Natural killer cell treated with Interleukin-12 subunit alpha and Interleukin-12 subunit beta and Interleukin-15 and Interleukin-18, amount 100 ng/mL, for 72 hours (primary cell): ENCODE measurements at regions not wholly inside any gene's neighbourhood (a gene's known extent, or its start where the extent isn't known, plus 50 kb on each side); places are given as distances from the start of the nearest gene placed in this dataset.

Experiments
- ATAC-seq, 2 donors: fragments of 150-1000 bp; cut with Tn5 transposase in 1 of 2; sonication (Bioruptor Pico), chemical (Tn5 transposase) in 1 of 2; 2 replicates each; pipeline ENCODE4 v1.10.0; 2021
- DNase-seq: peaks from one replicate; pipeline ENCODE4 v3.0.0; 2022; ENCODE audit warnings: low spot score
- H3K27ac Mint-ChIP-seq, 2 donors: 1 replicate in 1 of 2; 2 replicates in 1 of 2; pipeline ENCODE4 v1.8.0; 2022; ENCODE audit warnings: mixed read lengths in 2 of 2, mild to moderate bottlenecking in 1 of 2, moderate library complexity in 1 of 2
- H3K27me3 Mint-ChIP-seq, 2 donors: 1 replicate in 1 of 2; 2 replicates in 1 of 2; pipeline ENCODE4 v1.8.0; 2022; ENCODE audit warnings: mixed read lengths in 2 of 2
- H3K36me3 Mint-ChIP-seq: one replicate; pipeline ENCODE4 v1.8.0; 2022; ENCODE audit warnings: mixed read lengths
- H3K4me1 Mint-ChIP-seq, 2 donors: 1 replicate in 1 of 2; 2 replicates in 1 of 2; pipeline ENCODE4 v1.8.0; 2022; ENCODE audit warnings: low read depth in 2 of 2, mixed read lengths in 2 of 2, mild to moderate bottlenecking in 1 of 2
- H3K4me3 Mint-ChIP-seq: one replicate; pipeline ENCODE4 v1.8.0; 2022; ENCODE audit warnings: mixed read lengths
- H3K9me3 Mint-ChIP-seq: 2 replicates; pipeline ENCODE4 v1.8.0; 2022; ENCODE audit warnings: mixed read lengths

DNA sequence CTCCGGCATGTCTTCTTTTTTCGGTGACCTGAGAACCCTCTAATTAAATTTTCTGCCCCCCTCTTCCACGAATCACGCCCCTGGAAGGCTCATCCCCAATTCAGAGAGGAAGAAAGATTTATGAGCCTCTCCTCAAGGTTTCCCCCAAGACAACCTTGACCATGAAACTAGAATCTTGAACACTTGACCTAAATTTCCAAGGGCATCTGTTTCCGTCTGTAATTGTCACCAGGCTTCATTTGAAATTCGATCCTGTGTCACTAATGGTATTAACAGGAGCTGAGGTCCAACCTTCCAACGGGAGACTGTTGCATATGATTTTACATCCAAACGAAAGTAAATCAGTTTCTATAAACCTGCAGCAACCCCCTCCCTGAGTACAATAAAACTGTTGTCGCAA is 139.9 kb upstream of the ZIC3 start:
- Mint-ChIP-seq H3K36me3 (peaks cover under 1% of the 10 kb centered on the region), H3K27me3 (peaks cover 35 to 52% of the 10 kb centered on the region in 2 donors), H3K4me1 (peaks cover 0 to 6% of the 10 kb centered on the region in 2 donors), H3K27ac (no peak overlapping the region), H3K4me3 (no peak overlapping the region), H3K9me3 (no peaks in the 10 kb centered on the region)
- DNase-seq (no peak), ATAC-seq (no peak)

- H3K4me3 Mint-ChIP-seq: no peak overlapping the region
- peaks cover 39 to 51% of the 10 kb centered on the region in 2 donors for H3K27me3 Mint-ChIP-seq
- peaks cover 0 to 6% of the 10 kb centered on the region in 2 donors for H3K4me1 Mint-ChIP-seq
- no peak overlapping the region for H3K27ac Mint-ChIP-seq
- no peak for ATAC-seq
- no peaks in the 10 kb centered on the region for H3K9me3 Mint-ChIP-seq
- H3K36me3 Mint-ChIP-seq: no peaks in the 10 kb centered on the region
- no peak for DNase-seq
Observed at GRCh38 chrX:137425273-137425902, 140.5 kb upstream of the ZIC3 start.

DNA sequence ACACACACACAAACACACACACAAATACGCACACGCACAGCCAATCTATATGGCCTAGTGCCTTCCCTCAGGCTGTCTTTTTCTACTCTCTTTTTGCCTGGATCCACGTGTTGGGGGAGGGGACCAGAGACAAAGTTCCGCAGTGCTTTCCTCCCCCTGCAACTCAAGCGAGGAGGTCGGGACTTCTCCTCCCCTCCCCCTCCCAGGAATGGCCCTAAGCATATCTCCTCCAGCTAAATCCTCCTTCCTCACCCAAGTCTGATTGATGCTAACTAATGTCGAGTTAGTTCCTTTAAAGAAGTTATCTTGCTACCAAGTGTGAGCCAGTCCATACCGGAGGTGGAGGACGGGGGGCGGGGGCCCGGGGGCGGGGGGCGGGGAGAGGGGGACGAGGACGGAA is 141.2 kb upstream of the ZIC3 start:
- H3K27ac Mint-ChIP-seq: no peak overlapping the region
- DNase-seq: no peak
- ATAC-seq: no peak
- H3K9me3 Mint-ChIP-seq: no peaks in the 10 kb centered on the region
- H3K27me3 Mint-ChIP-seq: peaks cover 44 to 54% of the 10 kb centered on the region in 2 donors
- no peak overlapping the region for H3K4me3 Mint-ChIP-seq
- no peaks in the 10 kb centered on the region for H3K36me3 Mint-ChIP-seq
- H3K4me1 Mint-ChIP-seq: peaks cover 0 to 6% of the 10 kb centered on the region in 2 donors

DNA sequence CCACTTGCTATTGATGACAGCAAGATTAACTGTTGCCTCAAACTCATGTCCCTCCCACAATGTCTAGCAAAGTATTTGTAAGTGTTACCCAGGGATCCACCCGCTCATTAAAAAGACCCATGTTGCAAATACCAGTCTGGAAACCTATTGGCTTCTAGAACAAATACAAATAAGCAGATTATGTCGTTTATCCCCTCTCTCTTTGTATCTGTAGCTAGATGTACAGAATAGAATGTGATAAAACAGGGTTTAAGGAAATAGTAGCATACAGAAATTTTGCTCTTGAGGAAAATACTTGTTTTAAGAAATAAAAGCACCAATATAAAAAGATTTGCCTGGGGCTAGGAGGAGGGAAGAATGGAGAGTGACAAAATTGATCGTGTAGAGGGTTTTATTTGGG is 142.7 kb upstream of the ZIC3 start:
- peaks cover 0 to 3% of the 10 kb centered on the region in 2 donors for H3K4me1 Mint-ChIP-seq
- no peak overlapping the region for H3K4me3 Mint-ChIP-seq
- H3K27ac Mint-ChIP-seq: no peak overlapping the region
- no peaks in the 10 kb centered on the region for H3K36me3 Mint-ChIP-seq
- H3K9me3 Mint-ChIP-seq: no peaks in the 10 kb centered on the region
- ATAC-seq (no peak), DNase-seq (no peak)
- H3K27me3 Mint-ChIP-seq: peaks cover 44 to 53% of the 10 kb centered on the region in 2 donors

DNA sequence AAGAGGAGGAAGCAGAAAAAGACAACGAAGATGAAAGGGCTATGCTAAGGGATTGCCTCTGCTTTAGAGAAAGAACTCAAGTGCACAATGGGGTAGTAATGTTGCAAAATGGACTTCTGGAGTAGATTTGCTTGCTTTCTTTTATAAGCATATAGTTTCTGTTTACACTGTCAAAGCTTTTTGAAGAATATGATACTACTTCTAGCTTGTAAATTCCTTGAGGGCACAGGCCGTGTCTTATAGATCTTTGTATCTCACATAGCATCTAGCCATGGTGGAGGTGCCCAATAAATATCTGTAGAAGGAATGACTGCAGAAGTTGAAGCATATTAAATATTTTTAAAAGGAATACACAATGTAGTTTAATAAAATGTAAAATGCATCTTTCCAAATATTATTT is 147.8 kb upstream of the ZIC3 start:
- Mint-ChIP-seq H3K4me3 (no peak overlapping the region), H3K36me3 (no peaks in the 10 kb centered on the region), H3K4me1 (no peaks in the 10 kb centered on the region), H3K27me3 (peaks cover 33 to 36% of the 10 kb centered on the region in 2 donors), H3K9me3 (no peaks in the 10 kb centered on the region), H3K27ac (no peak overlapping the region)
- ATAC-seq (no peak), DNase-seq (no peak)

DNA sequence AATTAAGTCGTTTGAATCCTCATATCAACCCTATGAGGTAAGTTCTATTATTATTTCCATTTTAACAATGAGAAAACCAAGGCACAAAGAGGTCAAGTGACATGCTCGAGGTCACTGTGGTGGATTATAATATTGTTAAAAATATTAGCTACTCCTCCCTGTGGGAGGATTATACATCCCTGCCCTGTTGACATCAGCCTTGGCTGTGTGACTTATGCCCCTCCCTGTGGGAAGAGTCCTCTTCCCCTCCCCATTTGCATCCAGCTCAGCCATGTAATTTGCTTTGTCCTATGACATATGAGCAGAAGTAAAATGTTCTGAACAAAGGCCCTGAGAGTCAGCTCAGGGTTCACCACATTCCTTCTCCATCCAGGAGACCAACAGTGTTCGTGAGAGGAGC is 152.7 kb upstream of the ZIC3 start:
- Mint-ChIP-seq H3K27ac (no peak overlapping the region), H3K27me3 (peaks cover 16% of the 10 kb centered on the region in 2 donors), H3K36me3 (no peaks in the 10 kb centered on the region), H3K4me3 (no peak overlapping the region), H3K4me1 (no peaks in the 10 kb centered on the region), H3K9me3 (no peaks in the 10 kb centered on the region)
- no peak for ATAC-seq
- no peak for DNase-seq

GRCh38 chrX:137405449-137406140 is 160.3 kb upstream of the ZIC3 start:
- ATAC-seq (peak in 1 of 2 donors; percentile 43), DNase-seq (no peak)
- H3K27me3 Mint-ChIP-seq: peaks cover 0 to 13% of the 10 kb centered on the region in 2 donors
- no peaks in the 10 kb centered on the region for H3K36me3 Mint-ChIP-seq
- H3K27ac Mint-ChIP-seq: no peak overlapping the region
- H3K4me3 Mint-ChIP-seq: no peak overlapping the region
- no peaks in the 10 kb centered on the region for H3K4me1 Mint-ChIP-seq
- no peaks in the 10 kb centered on the region for H3K9me3 Mint-ChIP-seq

DNA sequence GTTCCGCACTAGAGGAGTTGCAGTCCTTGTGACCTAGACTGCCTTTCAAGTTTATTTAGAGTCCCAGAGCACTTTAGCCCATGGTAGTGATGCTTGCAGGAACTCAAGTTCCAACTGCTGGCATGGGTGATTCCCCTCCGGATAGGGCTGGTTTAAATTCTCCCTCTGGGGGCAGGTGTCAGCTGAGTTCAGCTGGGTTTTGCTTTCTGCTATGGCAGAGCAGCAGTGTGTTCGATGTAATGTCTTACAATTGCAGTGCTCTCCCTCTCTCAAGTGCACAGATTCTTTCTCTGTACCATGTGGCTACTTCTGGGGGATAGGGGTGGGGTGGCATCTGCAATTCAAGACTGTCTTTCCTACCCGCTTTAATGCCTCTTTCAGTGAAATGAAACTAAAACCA is 164.8 kb upstream of the ZIC3 start:
- no peak overlapping the region for H3K4me3 Mint-ChIP-seq
- no peak for ATAC-seq
- H3K27me3 Mint-ChIP-seq: peaks cover 13 to 19% of the 10 kb centered on the region in 2 donors
- no peaks in the 10 kb centered on the region for H3K9me3 Mint-ChIP-seq
- no peak overlapping the region for H3K27ac Mint-ChIP-seq
- no peaks in the 10 kb centered on the region for H3K4me1 Mint-ChIP-seq
- no peak for DNase-seq
- H3K36me3 Mint-ChIP-seq: no peaks in the 10 kb centered on the region

DNA sequence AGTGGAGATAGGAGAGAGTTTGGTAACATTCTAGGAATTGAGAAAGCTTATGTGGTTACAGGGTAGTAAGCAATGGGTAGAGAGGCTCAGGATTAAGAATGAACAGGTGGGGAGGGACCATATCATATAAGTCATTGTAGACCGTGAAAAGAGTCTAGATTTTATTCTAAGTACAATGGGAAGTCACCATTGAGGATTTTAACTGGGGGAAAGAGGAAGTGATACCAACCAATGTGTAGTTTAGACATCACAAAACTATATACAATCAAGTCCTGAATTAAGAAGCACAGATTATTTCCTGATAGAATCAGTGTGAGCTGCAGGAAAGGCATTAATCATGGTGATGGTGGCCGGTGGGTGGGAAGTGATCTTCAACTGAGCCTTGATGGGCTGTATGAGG is 178.3 kb upstream of the ZIC3 start:
- Mint-ChIP-seq H3K27ac (no peak overlapping the region), H3K4me1 (no peaks in the 10 kb centered on the region), H3K4me3 (no peak overlapping the region), H3K36me3 (no peaks in the 10 kb centered on the region), H3K9me3 (no peaks in the 10 kb centered on the region), H3K27me3 (peaks cover 3 to 8% of the 10 kb centered on the region in 2 donors)
- no peak for ATAC-seq
- no peak for DNase-seq

GRCh38 chrX:137366018-137366633 is 199.8 kb upstream of the ZIC3 start:
- DNase-seq: no peak
- no peak for ATAC-seq
- no peak overlapping the region for H3K27ac Mint-ChIP-seq
- no peak overlapping the region for H3K4me3 Mint-ChIP-seq
- peaks cover 8 to 12% of the 10 kb centered on the region in 2 donors for H3K27me3 Mint-ChIP-seq
- no peaks in the 10 kb centered on the region for H3K36me3 Mint-ChIP-seq
- H3K4me1 Mint-ChIP-seq: no peaks in the 10 kb centered on the region
- no peaks in the 10 kb centered on the region for H3K9me3 Mint-ChIP-seq

DNA sequence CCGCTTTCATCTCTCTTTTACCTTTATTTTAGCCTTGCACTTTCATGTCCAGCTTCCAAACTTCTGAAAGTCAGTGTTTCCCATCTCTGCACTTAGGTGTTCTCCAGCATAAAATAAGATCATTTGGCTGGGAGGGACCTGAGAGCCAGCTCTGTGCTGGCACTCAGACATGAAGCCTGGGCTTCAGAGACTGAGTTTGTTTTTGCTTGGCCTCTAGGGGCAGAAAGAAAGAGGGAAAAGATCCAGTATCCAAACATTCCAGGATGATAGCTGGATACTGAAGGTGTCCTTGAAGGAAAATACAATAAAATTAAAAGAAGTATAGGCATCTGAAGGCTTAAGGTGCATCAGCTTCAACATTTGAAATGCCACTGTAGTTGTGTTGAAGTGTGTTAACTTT is 202.4 kb upstream of the ZIC3 start:
- ATAC-seq (no peak), DNase-seq (no peak)
- peaks cover 10 to 17% of the 10 kb centered on the region in 2 donors for H3K27me3 Mint-ChIP-seq
- H3K9me3 Mint-ChIP-seq: no peaks in the 10 kb centered on the region
- H3K4me1 Mint-ChIP-seq: no peaks in the 10 kb centered on the region
- H3K27ac Mint-ChIP-seq: no peak overlapping the region
- no peak overlapping the region for H3K4me3 Mint-ChIP-seq
- no peaks in the 10 kb centered on the region for H3K36me3 Mint-ChIP-seq

GRCh38 chrX:137362583-137362982 is 203.3 kb upstream of the ZIC3 start:
- H3K9me3 Mint-ChIP-seq: no peaks in the 10 kb centered on the region
- ATAC-seq (no peak), DNase-seq (no peak)
- H3K4me1 Mint-ChIP-seq: no peaks in the 10 kb centered on the region
- no peak overlapping the region for H3K27ac Mint-ChIP-seq
- no peak overlapping the region for H3K4me3 Mint-ChIP-seq
- no peaks in the 10 kb centered on the region for H3K36me3 Mint-ChIP-seq
- peaks cover 7 to 15% of the 10 kb centered on the region in 2 donors for H3K27me3 Mint-ChIP-seq

- Mint-ChIP-seq H3K4me1 (no peaks in the 10 kb centered on the region), H3K4me3 (no peak overlapping the region), H3K9me3 (no peaks in the 10 kb centered on the region), H3K27ac (no peak overlapping the region), H3K36me3 (no peaks in the 10 kb centered on the region), H3K27me3 (peaks cover 0 to 15% of the 10 kb centered on the region in 2 donors)
- DNase-seq (no peak), ATAC-seq (no peak)
Observed at GRCh38 chrX:137354851-137355250, 211.1 kb upstream of the ZIC3 start.

DNA sequence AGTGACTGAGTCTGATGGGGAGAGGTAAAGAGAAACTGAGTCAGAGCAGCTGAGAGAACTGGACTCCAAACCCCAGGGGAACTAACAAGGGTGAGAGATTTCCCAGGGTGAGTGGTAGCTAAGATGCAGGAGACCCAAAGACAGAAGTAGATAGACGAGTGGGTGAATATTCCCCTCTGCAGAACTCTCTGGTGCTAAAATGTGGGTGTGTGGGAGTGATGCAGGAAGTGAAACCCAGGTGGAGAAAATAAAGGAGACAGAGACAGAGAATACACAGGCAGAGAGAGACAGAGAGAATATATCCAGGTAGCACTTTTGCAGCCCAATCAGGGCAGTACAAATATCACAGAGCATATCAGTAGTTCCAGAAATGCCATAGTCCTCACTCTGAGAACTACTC is 212.5 kb upstream of the ZIC3 start:
- Mint-ChIP-seq H3K27ac (no peak overlapping the region), H3K9me3 (no peaks in the 10 kb centered on the region), H3K36me3 (no peaks in the 10 kb centered on the region), H3K4me1 (no peaks in the 10 kb centered on the region), H3K27me3 (peaks cover 0 to 8% of the 10 kb centered on the region in 2 donors), H3K4me3 (no peak overlapping the region)
- DNase-seq (no peak), ATAC-seq (no peak)
